ENCODE measurements at regions not wholly inside any gene's neighbourhood (a gene's known extent, or its start where the extent isn't known, plus 50 kb on each side); places are given as distances from the start of the nearest gene placed in this dataset.

GRCh38 chr3:124292329-124292728 lies 300.4 kb upstream of the ROPN1 start:
- POLR2A ChIA-PET, result no interaction called here
- Mint-ChIP-seq H3K36me3 (ENCODE audit: insufficient read depth, unreplicated experiment) (no peaks in the 10 kb centered on the region), H3K4me1 (ENCODE audit: insufficient read depth, unreplicated experiment) (no peaks in the 10 kb centered on the region), H3K27me3 (ENCODE audit: insufficient read depth, unreplicated experiment) (peaks cover 98% of the 10 kb centered on the region), H3K27ac (ENCODE audit: low read depth, unreplicated experiment) (no peak overlapping the region), H3K4me3 (ENCODE audit: unreplicated experiment) (no peak overlapping the region), H3K9me3 (ENCODE audit: unreplicated experiment) (no peaks in the 10 kb centered on the region)
- no peak for TF ChIP-seq CTCF (IDR thresholded peaks at IDR 0.05; ENCODE audit: unreplicated experiment)
- DNase-seq (ENCODE audit: unreplicated experiment), result no peak
- intact Hi-C loops (cut with micrococcal nuclease), result no loop called here
- no TSS peak for BruUV-seq (replicated peaks)
- CTCF ChIA-PET, result interaction anchor here (0.7 to 1.0 kb wide), 2 partner anchors 11 to 642 kb away, joined by 3 read pairs; no protein-coding TSS in a partner anchor

GRCh38 chr3:124293584-124293983 lies 301.7 kb upstream of the ROPN1 start:
- Mint-ChIP-seq H3K4me3 (ENCODE audit: unreplicated experiment) (no peak overlapping the region), H3K27ac (ENCODE audit: low read depth, unreplicated experiment) (no peak overlapping the region), H3K4me1 (ENCODE audit: insufficient read depth, unreplicated experiment) (no peaks in the 10 kb centered on the region), H3K9me3 (ENCODE audit: unreplicated experiment) (no peaks in the 10 kb centered on the region), H3K36me3 (ENCODE audit: insufficient read depth, unreplicated experiment) (no peaks in the 10 kb centered on the region), H3K27me3 (ENCODE audit: insufficient read depth, unreplicated experiment) (peaks cover 98% of the 10 kb centered on the region)
- CTCF ChIA-PET, result interaction anchor here (0.6 to 1.8 kb wide), 3 partner anchors 12 to 641 kb away, joined by 3 to 4 read pairs (median 3); no protein-coding TSS in a partner anchor
- intact Hi-C loops (cut with micrococcal nuclease), result no loop called here
- DNase-seq (ENCODE audit: unreplicated experiment), result no peak
- POLR2A ChIA-PET, result no interaction called here
- BruUV-seq (replicated peaks), result no TSS peak
- no peak for TF ChIP-seq CTCF (IDR thresholded peaks at IDR 0.05; ENCODE audit: unreplicated experiment)

GRCh38 chr3:124295362-124295761 lies 303.4 kb upstream of the ROPN1 start:
- TF ChIP-seq CTCF (IDR thresholded peaks at IDR 0.05; ENCODE audit: unreplicated experiment), result no peak
- ChIA-PET CTCF (interaction anchor here (0.6 kb wide), 1 partner anchor 63 kb away, joined by 4 read pairs; no protein-coding TSS in a partner anchor), POLR2A (no interaction called here)
- no peak for DNase-seq (ENCODE audit: unreplicated experiment)
- Mint-ChIP-seq H3K4me3 (ENCODE audit: unreplicated experiment) (no peak overlapping the region), H3K27me3 (ENCODE audit: insufficient read depth, unreplicated experiment) (peaks cover 98% of the 10 kb centered on the region), H3K27ac (ENCODE audit: low read depth, unreplicated experiment) (no peak overlapping the region), H3K4me1 (ENCODE audit: insufficient read depth, unreplicated experiment) (no peaks in the 10 kb centered on the region), H3K9me3 (ENCODE audit: unreplicated experiment) (no peaks in the 10 kb centered on the region), H3K36me3 (ENCODE audit: insufficient read depth, unreplicated experiment) (no peaks in the 10 kb centered on the region)
- intact Hi-C loops (cut with micrococcal nuclease), result no loop called here
- no TSS peak for BruUV-seq (replicated peaks)

GRCh38 chr3:124296406-124296805 lies 304.5 kb upstream of the ROPN1 start:
- H3K36me3 Mint-ChIP-seq (ENCODE audit: insufficient read depth, unreplicated experiment), result no peaks in the 10 kb centered on the region
- H3K4me1 Mint-ChIP-seq (ENCODE audit: insufficient read depth, unreplicated experiment), result no peaks in the 10 kb centered on the region
- POLR2A ChIA-PET, result interaction anchor here (0.9 kb wide), 1 partner anchor 15 kb away, joined by 5 read pairs; no protein-coding TSS in a partner anchor
- CTCF ChIA-PET, result interaction anchor here (0.9 kb wide), 1 partner anchor 217 kb away, joined by 4 read pairs; no protein-coding TSS in a partner anchor
- intact Hi-C loops (cut with micrococcal nuclease), result no loop called here
- H3K27ac Mint-ChIP-seq (ENCODE audit: low read depth, unreplicated experiment), result no peak overlapping the region
- no peak for TF ChIP-seq CTCF (IDR thresholded peaks at IDR 0.05; ENCODE audit: unreplicated experiment)
- H3K9me3 Mint-ChIP-seq (ENCODE audit: unreplicated experiment), result no peaks in the 10 kb centered on the region
- H3K27me3 Mint-ChIP-seq (ENCODE audit: insufficient read depth, unreplicated experiment), result peaks cover 98% of the 10 kb centered on the region
- BruUV-seq (replicated peaks), result no TSS peak
- H3K4me3 Mint-ChIP-seq (ENCODE audit: unreplicated experiment), result no peak overlapping the region
- DNase-seq (ENCODE audit: unreplicated experiment), result no peak

Data from MCF 10A (cell line).